ENCODE measurements at regions not wholly inside any gene's neighbourhood (a gene's known extent, or its start where the extent isn't known, plus 50 kb on each side); places are given as distances from the start of the nearest gene placed in this dataset.

GRCh38 chr10:62471711-62472110, 97.5 kb downstream of the ZNF365 start:
- Histone ChIP-seq H3K27me3 (replicated peaks in 1 of 4; ENCODE audit: control extremely low read depth in 1 of 4, control insufficient read depth in 3 of 4, insufficient read depth in 4 of 4, low read length in 3 of 4) (peaks cover 0 to 4% (median 1%) of the 10 kb centered on the region in 4 experiments), H3K4me3 (ENCODE audit: control extremely low read depth in 1 of 5, extremely low read depth in 1 of 5, insufficient read depth in 1 of 5, low read depth in 2 of 5, low read length in 4 of 5) (no peak overlapping the region), H3K4me2 (replicated peaks; ENCODE audit: low read depth, low read length, poor library complexity, severe bottlenecking) (no peak overlapping the region), H3K79me2 (ENCODE audit: control insufficient read depth, insufficient read depth, low read length) (no peaks in the 10 kb centered on the region), H3K9ac (ENCODE audit: low read length) (no peak overlapping the region), H4K20me1 (ENCODE audit: control insufficient read depth, insufficient read depth, low read length, poor library complexity, severe bottlenecking) (no peaks in the 10 kb centered on the region), H3K36me3 (replicated peaks in 1 of 2; ENCODE audit: control extremely low read depth in 1 of 2, control insufficient read depth in 1 of 2, extremely low read depth in 1 of 2, insufficient read depth in 2 of 2, low read length in 1 of 2) (no peaks in the 10 kb centered on the region), H3K4me1 (ENCODE audit: control insufficient read depth in 2 of 2, insufficient read depth in 2 of 2, low read length in 2 of 2) (no peaks in the 10 kb centered on the region), H2AFZ (ENCODE audit: insufficient read depth, low read depth, low read length, poor library complexity, severe bottlenecking) (no peak overlapping the region), H3K27ac (ENCODE audit: low read length in 2 of 2) (no peak overlapping the region), H3K9me3 (ENCODE audit: control extremely low read depth in 1 of 3, control insufficient read depth in 2 of 3, insufficient read depth in 1 of 3, low read length in 2 of 3) (peaks cover 0 to 2% (median 1%) of the 10 kb centered on the region in 3 donors)
- whole genome bisulfite sequencing (ENCODE audit: insufficient coverage), result 100% methylated on average over 1 of the region's 3 CpGs
- H3K9me3 Mint-ChIP-seq (ENCODE audit: insufficient read depth), result no peaks in the 10 kb centered on the region
- H3K4me1 Mint-ChIP-seq, result peaks cover 2% of the 10 kb centered on the region
- no peak overlapping the region for H3K27ac Mint-ChIP-seq
- POLR2A ChIA-PET, result no interaction called here
- no peak for DNase-seq
- H3K27me3 Mint-ChIP-seq, result peaks cover 22% of the 10 kb centered on the region
- intact Hi-C loops (cut with micrococcal nuclease), result no loop called here
- ATAC-seq (ENCODE audit: low read depth), result no peak
- TF ChIP-seq EZH2 (IDR thresholded peaks at IDR 0.05; ENCODE audit: borderline replicate concordance, insufficient read depth, low read depth, low read length, poor library complexity, severe bottlenecking) (no peak), CTCF (IDR thresholded peaks at IDR 0.05) (no peak)
- H3K4me3 Mint-ChIP-seq, result no peak overlapping the region
- CTCF ChIA-PET, result interaction anchor here (0.6 kb wide), 1 partner anchor 1179 kb away, joined by 3 read pairs; no protein-coding TSS in a partner anchor

DNA sequence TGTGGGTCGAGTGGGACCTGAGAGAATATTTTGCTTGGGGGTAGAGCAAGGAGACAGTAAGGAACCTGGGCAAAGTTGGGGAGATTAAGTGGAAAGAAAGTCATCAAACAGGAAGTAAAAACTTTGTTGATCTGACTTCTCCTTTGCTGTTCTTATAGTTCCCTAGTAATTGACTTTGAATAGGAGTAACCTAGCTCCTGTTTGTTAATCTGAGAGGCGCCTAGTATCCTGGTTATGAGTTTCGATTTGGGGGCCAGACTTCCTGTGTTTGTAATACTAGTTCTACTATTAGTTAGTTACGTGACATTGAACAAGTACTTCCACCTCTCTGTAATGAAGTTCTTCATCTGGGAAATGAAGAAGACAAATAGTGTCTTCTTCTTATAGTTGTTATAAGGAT, 99.1 kb downstream of the ZNF365 start:
- WGBS (ENCODE audit: insufficient coverage), result 100% methylated on average over 2 of the region's 4 CpGs
- H3K27me3 ChIP-seq (replicated peaks in 1 of 4; ENCODE audit: control extremely low read depth in 1 of 4, control insufficient read depth in 3 of 4, insufficient read depth in 4 of 4, low read length in 3 of 4), result peaks cover 0 to 4% (median 1%) of the 10 kb centered on the region in 4 experiments
- Mint-ChIP-seq H3K27me3 (peaks cover 19% of the 10 kb centered on the region), H3K4me1 (peaks cover 2% of the 10 kb centered on the region), H3K27ac (no peak overlapping the region), H3K4me3 (no peak overlapping the region), H3K9me3 (ENCODE audit: insufficient read depth) (no peaks in the 10 kb centered on the region)
- H3K27ac ChIP-seq (ENCODE audit: low read length in 2 of 2), result no peak overlapping the region
- TF ChIP-seq EZH2 (IDR thresholded peaks at IDR 0.05; ENCODE audit: borderline replicate concordance, insufficient read depth, low read depth, low read length, poor library complexity, severe bottlenecking) (no peak), CTCF (IDR thresholded peaks at IDR 0.05) (no peak)
- ATAC-seq (ENCODE audit: low read depth), result no peak
- no peak overlapping the region for H2AFZ ChIP-seq (ENCODE audit: insufficient read depth, low read depth, low read length, poor library complexity, severe bottlenecking)
- H3K4me1 ChIP-seq (ENCODE audit: control insufficient read depth in 2 of 2, insufficient read depth in 2 of 2, low read length in 2 of 2), result no peaks in the 10 kb centered on the region
- ChIA-PET POLR2A (no interaction called here), CTCF (interaction anchor here (0.6 to 1.3 kb wide), 5 partner anchors 8 to 344 kb away, joined by 3 to 5 read pairs (median 4); no protein-coding TSS in a partner anchor)
- intact Hi-C loops (cut with micrococcal nuclease), result no loop called here
- no peaks in the 10 kb centered on the region for H4K20me1 ChIP-seq (ENCODE audit: control insufficient read depth, insufficient read depth, low read length, poor library complexity, severe bottlenecking)
- H3K9me3 ChIP-seq (ENCODE audit: control extremely low read depth in 1 of 3, control insufficient read depth in 2 of 3, insufficient read depth in 1 of 3, low read length in 2 of 3), result peaks cover 0 to 2% (median 0%) of the 10 kb centered on the region in 3 donors
- H3K79me2 ChIP-seq (ENCODE audit: control insufficient read depth, insufficient read depth, low read length), result no peaks in the 10 kb centered on the region
- no peak overlapping the region for H3K4me3 ChIP-seq (ENCODE audit: control extremely low read depth in 1 of 5, extremely low read depth in 1 of 5, insufficient read depth in 1 of 5, low read depth in 2 of 5, low read length in 4 of 5)
- no peak for DNase-seq
- no peak overlapping the region for H3K4me2 ChIP-seq (replicated peaks; ENCODE audit: low read depth, low read length, poor library complexity, severe bottlenecking)
- no peaks in the 10 kb centered on the region for H3K36me3 ChIP-seq (replicated peaks in 1 of 2; ENCODE audit: control extremely low read depth in 1 of 2, control insufficient read depth in 1 of 2, extremely low read depth in 1 of 2, insufficient read depth in 2 of 2, low read length in 1 of 2)
- H3K9ac ChIP-seq (ENCODE audit: low read length), result no peak overlapping the region
